WTC11 (cell line): ENCODE measurements at regions not wholly inside any gene's neighbourhood (a gene's known extent, or its start where the extent isn't known, plus 50 kb on each side); places are given as distances from the start of the nearest gene placed in this dataset.

Experiments
- ATAC-seq: fragments of 200-7000 bp; cut with Tn5 transposase; 2 replicates; pipeline ENCODE4 v1.10.0; 2021; ENCODE audit warnings: mild to moderate bottlenecking, moderate library complexity
- CTCF ChIA-PET: fragments of 300-600 bp; sonication (Branson Sonifier 250); formaldehyde crosslinking; loops from one replicate; lab custom pipeline; 2021; ENCODE audit warnings: antibody characterized with exemption; lab: Charles Lee
- POLR2A ChIA-PET: fragments of 350-600 bp; sonication (Branson Sonifier 250); formaldehyde crosslinking; loops from one replicate; lab custom pipeline; 2021; ENCODE audit warnings: antibody characterized with exemption; lab: Charles Lee
- DNase-seq: peaks from one replicate; pipeline ENCODE4 v3.0.0; 2021; ENCODE audit warnings: low spot score
- H3K27ac Mint-ChIP-seq: 2 replicates; pipeline ENCODE4 v1.8.0; 2021; ENCODE audit warnings: mixed read lengths
- H3K27me3 Mint-ChIP-seq: 2 replicates; pipeline ENCODE4 v1.8.0; 2021; ENCODE audit warnings: low read depth, mild to moderate bottlenecking, moderate library complexity, mixed read lengths
- H3K36me3 Mint-ChIP-seq: 2 replicates; pipeline ENCODE4 v1.8.0; 2021; ENCODE audit warnings: mixed read lengths
- H3K4me1 Mint-ChIP-seq: 2 replicates; pipeline ENCODE4 v1.8.0; 2022; ENCODE audit warnings: mixed read lengths
- H3K4me3 Mint-ChIP-seq: 2 replicates; pipeline ENCODE4 v1.8.0; 2021; ENCODE audit warnings: mild to moderate bottlenecking, moderate library complexity, mixed read lengths
- H3K9me3 Mint-ChIP-seq: 2 replicates; pipeline ENCODE4 v1.8.0; 2021; ENCODE audit warnings: mixed read lengths
- AFF4 ChIP-seq: sonication (generic); formaldehyde crosslinking; IDR thresholded peaks from 2 replicates; pipeline ENCODE4 v1.8.1; 2023; ENCODE audit warnings: mild to moderate bottlenecking, missing genetic modification reagents, borderline replicate concordance
- CREB1 ChIP-seq: sonication (generic); formaldehyde crosslinking; IDR thresholded peaks from 2 replicates; pipeline ENCODE4 v1.8.0; 2023; ENCODE audit warnings: mild to moderate bottlenecking, missing genetic modification reagents
- E2F1 ChIP-seq: sonication (generic); formaldehyde crosslinking; IDR thresholded peaks from 2 replicates; pipeline ENCODE4 v1.8.0; 2022; ENCODE audit warnings: mild to moderate bottlenecking, missing genetic modification reagents
- E2F5 ChIP-seq: sonication (generic); formaldehyde crosslinking; IDR thresholded peaks from 2 replicates; pipeline ENCODE4 v1.8.1; 2022; ENCODE audit warnings: mild to moderate bottlenecking, moderate library complexity, missing genetic modification reagents
- ESRRA ChIP-seq: sonication (generic); formaldehyde crosslinking; IDR thresholded peaks from 2 replicates; pipeline ENCODE4 v1.8.1; 2022; ENCODE audit warnings: mild to moderate bottlenecking, missing genetic modification reagents, borderline replicate concordance
- GABPB1 ChIP-seq: sonication (generic); formaldehyde crosslinking; IDR thresholded peaks from 2 replicates; pipeline ENCODE4 v1.8.1; 2023; ENCODE audit warnings: mild to moderate bottlenecking, missing genetic modification reagents
- GTF2I ChIP-seq: fragments of 250-450 bp; sonication (Bioruptor Pico); conservative IDR thresholded peaks from 2 replicates; pipeline ENCODE4 v1.4.0; 2021; ENCODE audit warnings: mild to moderate bottlenecking
- IRF1 ChIP-seq: sonication (generic); formaldehyde crosslinking; IDR thresholded peaks from 2 replicates; pipeline ENCODE4 v1.8.0; 2023; ENCODE audit warnings: missing genetic modification reagents
- NR2C2 ChIP-seq: sonication (generic); formaldehyde crosslinking; IDR thresholded peaks from 2 replicates; pipeline ENCODE4 v1.8.0; 2022; ENCODE audit warnings: mild to moderate bottlenecking, missing genetic modification reagents
- PRDM15 ChIP-seq: sonication (generic); formaldehyde crosslinking; IDR thresholded peaks from 2 replicates; pipeline ENCODE4 v1.8.0; 2022; ENCODE audit warnings: missing genetic modification reagents
- RORB ChIP-seq: fragments of 250-450 bp; sonication (Bioruptor Pico); IDR thresholded peaks from 2 replicates; pipeline ENCODE4 v1.9.0; 2021; ENCODE audit warnings: mild to moderate bottlenecking
- STAT6 ChIP-seq: sonication (generic); formaldehyde crosslinking; conservative IDR thresholded peaks from 2 replicates; pipeline ENCODE4 v1.8.1; 2023; ENCODE audit warnings: mild to moderate bottlenecking, low read depth, missing genetic modification reagents, moderate library complexity
- ZMAT4 ChIP-seq: fragments of 250-450 bp; sonication (Bioruptor Pico); IDR thresholded peaks from 2 replicates; pipeline ENCODE4 v1.9.0; 2021; ENCODE audit warnings: mild to moderate bottlenecking
- ZNF219 ChIP-seq: sonication (generic); formaldehyde crosslinking; IDR thresholded peaks from 2 replicates; pipeline ENCODE4 v1.8.0; 2023; ENCODE audit warnings: missing genetic modification reagents, mild to moderate bottlenecking, borderline replicate concordance
- ZNF396 ChIP-seq: fragments of 250-450 bp; sonication (Bioruptor Pico); IDR thresholded peaks from 2 replicates; pipeline ENCODE4 v1.8.0; 2021; ENCODE audit warnings: mild to moderate bottlenecking, moderate library complexity, borderline replicate concordance
- ZNF416 ChIP-seq: fragments of 250-450 bp; sonication (Bioruptor Pico); IDR thresholded peaks from 2 replicates; pipeline ENCODE4 v1.9.0; 2021; ENCODE audit warnings: mild to moderate bottlenecking, inconsistent platforms
- ZNF671 ChIP-seq: fragments of 250-450 bp; sonication (Bioruptor Pico); IDR thresholded peaks from 2 replicates; pipeline ENCODE4 v1.8.0; 2021; ENCODE audit warnings: mild to moderate bottlenecking

- ATAC-seq (no peak), DNase-seq (no peak)
- ChIA-PET POLR2A (no interaction called here), CTCF (no interaction called here)
- H3K4me3 Mint-ChIP-seq: no peak overlapping the region
- no peaks in the 10 kb centered on the region for H3K4me1 Mint-ChIP-seq
- no peak for TF ChIP-seq GTF2I
- no peak for TF ChIP-seq RORB (CRISPR knock-in tag)
- TF ChIP-seq ZNF219 (CRISPR knock-in tag): no peak
- TF ChIP-seq E2F5 (CRISPR knock-in tag): no peak
- no peak for TF ChIP-seq NR2C2 (CRISPR knock-in tag)
- TF ChIP-seq STAT6 (CRISPR knock-in tag): no peak
- no peak for TF ChIP-seq ZNF671 (CRISPR knock-in tag)
- no peak for TF ChIP-seq ZMAT4 (CRISPR knock-in tag)
- no peak for TF ChIP-seq AFF4 (CRISPR knock-in tag)
- no peak for TF ChIP-seq ZNF416 (CRISPR knock-in tag)
- TF ChIP-seq ESRRA (CRISPR knock-in tag): no peak
- TF ChIP-seq CREB1: no peak
- TF ChIP-seq PRDM15 (CRISPR knock-in tag): no peak
- no peak for TF ChIP-seq E2F1 (CRISPR knock-in tag)
- no peak for TF ChIP-seq IRF1
- no peak for TF ChIP-seq ZNF396 (CRISPR knock-in tag)
- no peak for TF ChIP-seq GABPB1 (CRISPR knock-in tag)
- no peaks in the 10 kb centered on the region for H3K36me3 Mint-ChIP-seq
- H3K27ac Mint-ChIP-seq: no peak overlapping the region
- H3K9me3 Mint-ChIP-seq: peaks cover 7% of the 10 kb centered on the region
- no peaks in the 10 kb centered on the region for H3K27me3 Mint-ChIP-seq
Measured at GRCh38 chr21:19266636-19267035, 863.1 kb upstream of the TMPRSS15 start.
